Neural progenitor cell (in vitro differentiated cells): ENCODE measurements at regions not wholly inside any gene's neighbourhood (a gene's known extent, or its start where the extent isn't known, plus 50 kb on each side); places are given as distances from the start of the nearest gene placed in this dataset.

Source experiments
- EZH2phosphoT487 ChIP-seq: fragments of 200-600 bp; sonication (generic); IDR thresholded peaks from 2 replicates; pipeline ENCODE4 v1.6.1; 2017; ENCODE audit warnings: antibody characterized with exemption
- TF ChIP-seq, protein P1 (sequence below): fragments of 200-600 bp; sonication (generic); IDR thresholded peaks from 2 replicates; pipeline ENCODE4 v1.5.1; 2017; ENCODE audit warnings: antibody characterized with exemption, mild to moderate bottlenecking

- TF ChIP-seq, protein P1, sequence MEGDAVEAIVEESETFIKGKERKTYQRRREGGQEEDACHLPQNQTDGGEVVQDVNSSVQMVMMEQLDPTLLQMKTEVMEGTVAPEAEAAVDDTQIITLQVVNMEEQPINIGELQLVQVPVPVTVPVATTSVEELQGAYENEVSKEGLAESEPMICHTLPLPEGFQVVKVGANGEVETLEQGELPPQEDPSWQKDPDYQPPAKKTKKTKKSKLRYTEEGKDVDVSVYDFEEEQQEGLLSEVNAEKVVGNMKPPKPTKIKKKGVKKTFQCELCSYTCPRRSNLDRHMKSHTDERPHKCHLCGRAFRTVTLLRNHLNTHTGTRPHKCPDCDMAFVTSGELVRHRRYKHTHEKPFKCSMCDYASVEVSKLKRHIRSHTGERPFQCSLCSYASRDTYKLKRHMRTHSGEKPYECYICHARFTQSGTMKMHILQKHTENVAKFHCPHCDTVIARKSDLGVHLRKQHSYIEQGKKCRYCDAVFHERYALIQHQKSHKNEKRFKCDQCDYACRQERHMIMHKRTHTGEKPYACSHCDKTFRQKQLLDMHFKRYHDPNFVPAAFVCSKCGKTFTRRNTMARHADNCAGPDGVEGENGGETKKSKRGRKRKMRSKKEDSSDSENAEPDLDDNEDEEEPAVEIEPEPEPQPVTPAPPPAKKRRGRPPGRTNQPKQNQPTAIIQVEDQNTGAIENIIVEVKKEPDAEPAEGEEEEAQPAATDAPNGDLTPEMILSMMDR, result no peak
- no peak for TF ChIP-seq EZH2phosphoT487
Measured at GRCh38 chr16:62392698-62393097, 356.5 kb upstream of the CDH8 start.
